Kidney epithelial cell (primary cell): ENCODE measurements at regions not wholly inside any gene's neighbourhood (a gene's known extent, or its start where the extent isn't known, plus 50 kb on each side); places are given as distances from the start of the nearest gene placed in this dataset.

Experiments
- DNase-seq: peaks from one replicate; pipeline ENCODE4 v3.0.0-alpha.2; 2010; ENCODE audit warnings: low read depth
- H3K27me3 ChIP-seq: 2 replicates; pipeline ENCODE4 v1.6.0; 2011; ENCODE audit warnings: low read length; ENCODE audit not compliant: control insufficient read depth, insufficient read depth
- H3K36me3 ChIP-seq: 2 replicates; pipeline ENCODE4 v1.5.1; 2011; ENCODE audit warnings: low read length; ENCODE audit not compliant: control insufficient read depth, insufficient read depth
- H3K4me3 ChIP-seq: 2 replicates; pipeline ENCODE4 v1.5.1; 2011; ENCODE audit warnings: low read depth, mild to moderate bottlenecking, control low read depth, low read length
- CTCF ChIP-seq: IDR thresholded peaks from 2 replicates; pipeline ENCODE4 v1.5.1; 2011; ENCODE audit warnings: mild to moderate bottlenecking, moderate library complexity, low read length, control low read depth, inconsistent platforms; ENCODE audit not compliant: insufficient read depth, poor library complexity, severe bottlenecking

- Histone ChIP-seq H3K27me3 (no peaks in the 10 kb centered on the region), H3K4me3 (no peak overlapping the region), H3K36me3 (no peaks in the 10 kb centered on the region)
- no peak for DNase-seq
- no peak for TF ChIP-seq CTCF
Measured at GRCh38 chr1:55812281-55812680, 597.1 kb upstream of the USP24 start.

- TF ChIP-seq CTCF: no peak
- Histone ChIP-seq H3K36me3 (no peaks in the 10 kb centered on the region), H3K27me3 (no peaks in the 10 kb centered on the region), H3K4me3 (no peak overlapping the region)
- DNase-seq: no peak
Measured at GRCh38 chr1:55808263-55808662, 593.1 kb upstream of the USP24 start.

GRCh38 chr1:55803429-55803828 lies 588.3 kb upstream of the USP24 start:
- H3K36me3 ChIP-seq: no peaks in the 10 kb centered on the region
- no peaks in the 10 kb centered on the region for H3K27me3 ChIP-seq
- H3K4me3 ChIP-seq: no peak overlapping the region
- TF ChIP-seq CTCF: no peak
- no peak for DNase-seq

GRCh38 chr1:55801481-55801880 lies 586.3 kb upstream of the USP24 start:
- no peak overlapping the region for H3K4me3 ChIP-seq
- no peaks in the 10 kb centered on the region for H3K36me3 ChIP-seq
- no peaks in the 10 kb centered on the region for H3K27me3 ChIP-seq
- DNase-seq: no peak
- TF ChIP-seq CTCF: no peak

GRCh38 chr1:55800503-55800902 lies 585.3 kb upstream of the USP24 start:
- Histone ChIP-seq H3K27me3 (no peaks in the 10 kb centered on the region), H3K36me3 (no peaks in the 10 kb centered on the region), H3K4me3 (no peak overlapping the region)
- DNase-seq: no peak
- no peak for TF ChIP-seq CTCF

- TF ChIP-seq CTCF: no peak
- no peak for DNase-seq
- H3K4me3 ChIP-seq: no peak overlapping the region
- no peaks in the 10 kb centered on the region for H3K36me3 ChIP-seq
- H3K27me3 ChIP-seq: no peaks in the 10 kb centered on the region
Measured at GRCh38 chr1:55793856-55794255, 578.7 kb upstream of the USP24 start.
